GM21529 (cell line): ENCODE measurements at regions not wholly inside any gene's neighbourhood (a gene's known extent, or its start where the extent isn't known, plus 50 kb on each side); places are given as distances from the start of the nearest gene placed in this dataset.

ENCODE experiments used
- ATAC-seq: cut with Tn5 transposase; IDR thresholded peaks from one replicate; pipeline ENCODE4 v1.9.1; 2021; ENCODE audit not compliant: unreplicated experiment

DNA sequence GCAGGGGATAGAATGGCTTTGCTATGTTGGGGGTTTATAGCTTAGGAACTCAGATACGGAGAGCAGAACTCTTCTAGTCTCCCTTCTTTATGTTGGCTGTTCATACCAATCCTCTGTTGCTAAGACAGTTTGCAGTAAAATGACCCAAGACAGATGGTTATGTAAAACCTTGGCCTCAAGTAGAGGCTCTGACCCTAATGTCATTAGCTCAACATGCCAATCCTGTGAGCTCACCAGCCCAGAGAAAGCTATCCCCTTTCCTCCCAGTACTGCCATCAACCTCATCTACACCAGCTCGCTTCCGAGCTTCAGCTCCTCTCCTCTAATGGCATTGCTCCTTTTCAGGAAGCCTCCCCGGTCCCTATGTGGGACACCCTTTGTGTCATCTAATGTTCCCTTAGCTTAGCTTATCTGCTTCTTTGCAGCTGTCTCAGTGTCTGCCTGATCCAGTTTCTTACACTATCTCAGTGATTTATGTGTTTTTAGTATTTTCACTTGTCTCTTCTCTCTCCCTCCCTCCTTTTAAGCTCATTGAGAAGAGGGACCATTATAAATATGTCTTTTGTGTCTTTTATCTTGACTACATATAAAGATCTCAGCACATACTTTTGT lies 281.3 kb upstream of the CLINT1 start:
- no peak for ATAC-seq

DNA sequence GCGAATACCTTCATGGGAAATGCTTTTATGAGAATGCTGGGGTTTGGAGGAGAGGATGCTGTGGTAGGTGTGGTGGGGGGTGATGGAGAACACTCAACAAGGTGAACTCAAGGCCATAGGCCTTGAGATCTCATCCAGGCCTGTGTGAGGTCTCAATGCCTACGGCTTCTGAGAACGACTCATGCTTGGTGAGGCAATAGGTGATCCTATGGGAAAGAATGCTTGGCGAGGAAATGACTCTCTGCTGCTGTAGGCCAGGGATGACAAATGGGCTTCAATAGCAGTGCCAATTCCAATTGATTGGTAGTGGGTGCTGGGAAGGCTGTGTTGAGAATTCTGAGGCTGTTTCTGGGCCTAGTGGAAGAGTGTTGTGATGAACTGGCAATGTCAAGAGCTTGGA lies 280.2 kb upstream of the CLINT1 start:
- no peak for ATAC-seq

DNA sequence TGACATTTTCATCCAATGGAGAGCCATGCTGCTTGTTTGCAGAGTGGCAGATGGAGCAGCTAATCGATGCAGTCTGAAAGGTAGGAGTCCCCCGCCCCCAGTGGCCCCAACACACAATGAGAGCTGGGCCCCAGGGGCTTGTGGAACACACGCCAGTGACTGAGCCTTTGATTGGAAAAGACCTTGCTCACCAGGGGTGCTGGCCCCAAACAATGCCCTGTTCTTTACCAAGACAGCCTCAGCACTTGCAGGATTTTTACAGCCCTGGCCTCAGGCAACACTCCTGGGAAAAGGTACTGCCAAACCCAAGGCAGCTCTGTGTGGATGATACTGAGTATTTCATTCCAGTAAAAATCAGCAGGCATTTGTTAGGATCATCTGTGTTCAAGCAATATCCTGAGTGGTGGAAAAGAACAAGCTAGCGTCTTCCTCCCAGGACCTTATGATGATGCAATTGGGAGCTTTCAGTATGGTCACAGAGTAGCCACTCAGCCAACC lies 276.8 kb upstream of the CLINT1 start:
- no peak for ATAC-seq

DNA sequence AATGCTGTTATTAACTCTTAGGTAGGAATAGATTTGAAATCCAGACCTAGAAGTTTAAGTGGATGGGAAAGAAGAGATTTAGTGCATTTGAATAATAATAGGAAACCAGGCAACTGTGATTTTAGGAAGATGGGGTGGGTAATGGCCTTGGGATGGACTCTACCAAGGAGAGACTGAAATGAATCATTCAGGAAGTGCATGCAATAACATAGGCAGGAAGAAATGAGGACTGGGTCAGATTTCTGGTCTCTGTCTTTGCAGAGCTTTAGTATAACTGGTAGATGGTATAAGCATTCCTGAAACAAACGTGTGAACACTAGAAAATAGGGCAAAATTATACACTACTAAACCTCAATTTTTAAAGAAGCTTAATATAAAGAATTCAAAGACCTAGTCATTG lies 274.4 kb upstream of the CLINT1 start:
- ATAC-seq, result no peak

DNA sequence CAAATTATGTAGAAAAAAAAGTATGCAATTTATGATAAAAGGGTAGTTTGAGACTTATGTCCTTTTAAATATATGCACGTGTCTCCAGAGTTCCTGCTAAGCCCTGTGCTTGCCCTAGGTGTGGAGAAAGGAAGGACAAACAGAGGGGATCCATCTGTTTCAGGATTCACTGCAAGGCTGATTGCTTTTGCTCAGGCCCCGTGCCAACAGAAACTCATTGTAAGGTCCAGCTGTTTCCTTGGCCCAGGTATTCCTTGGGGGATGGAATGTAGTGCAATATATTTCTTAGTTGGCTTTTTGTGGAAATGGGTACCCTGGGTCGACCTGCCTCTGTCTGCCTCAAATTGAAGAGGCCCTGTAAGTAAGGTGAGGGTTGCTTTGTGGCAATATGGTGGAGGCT lies 268.6 kb upstream of the CLINT1 start:
- no peak for ATAC-seq

DNA sequence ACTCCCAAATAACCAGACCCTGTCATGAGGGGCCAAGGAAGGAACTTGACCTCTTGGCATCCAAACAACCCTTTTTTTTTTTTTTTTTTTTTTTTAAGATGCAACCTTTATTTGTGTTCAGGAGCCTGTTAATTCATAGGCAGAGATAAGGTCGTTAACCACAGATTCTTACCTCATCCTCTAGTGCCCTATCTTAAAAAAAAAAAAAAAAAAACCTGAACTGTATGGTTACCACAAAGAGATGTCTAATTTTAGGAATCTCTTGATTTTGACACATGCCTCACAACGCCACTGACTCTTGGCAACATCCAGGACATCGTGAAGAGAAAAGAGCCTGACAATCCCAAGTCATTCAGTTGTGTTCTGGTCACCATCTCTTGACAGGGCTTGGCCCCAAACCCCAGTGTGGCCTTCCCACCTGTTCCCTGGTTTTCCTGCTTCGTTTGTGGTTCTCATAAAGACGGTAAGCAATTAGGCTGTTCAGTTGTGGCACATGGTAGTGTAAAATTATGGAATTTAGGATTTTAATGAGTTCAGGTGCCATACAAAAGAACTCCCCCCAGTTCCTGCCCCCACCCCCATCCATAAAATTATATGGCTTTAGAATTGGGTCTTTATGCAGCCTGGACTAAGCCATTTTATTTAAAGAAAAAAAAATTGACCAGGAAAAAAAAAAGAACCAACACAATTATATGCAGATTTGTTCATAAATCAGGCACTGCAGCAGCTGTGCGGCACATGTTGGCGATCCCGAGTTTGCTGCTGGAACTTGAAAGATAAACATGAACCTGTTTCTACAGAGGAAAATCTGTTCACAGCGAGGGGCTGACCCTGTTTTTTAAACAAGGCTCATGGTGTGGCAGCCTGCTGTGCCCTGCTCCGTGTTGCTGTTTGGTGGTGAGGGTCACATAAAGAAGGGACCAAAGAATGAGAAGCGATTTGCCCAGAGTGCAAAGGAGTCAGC lies 267.8 kb upstream of the CLINT1 start:
- ATAC-seq, result no peak

DNA sequence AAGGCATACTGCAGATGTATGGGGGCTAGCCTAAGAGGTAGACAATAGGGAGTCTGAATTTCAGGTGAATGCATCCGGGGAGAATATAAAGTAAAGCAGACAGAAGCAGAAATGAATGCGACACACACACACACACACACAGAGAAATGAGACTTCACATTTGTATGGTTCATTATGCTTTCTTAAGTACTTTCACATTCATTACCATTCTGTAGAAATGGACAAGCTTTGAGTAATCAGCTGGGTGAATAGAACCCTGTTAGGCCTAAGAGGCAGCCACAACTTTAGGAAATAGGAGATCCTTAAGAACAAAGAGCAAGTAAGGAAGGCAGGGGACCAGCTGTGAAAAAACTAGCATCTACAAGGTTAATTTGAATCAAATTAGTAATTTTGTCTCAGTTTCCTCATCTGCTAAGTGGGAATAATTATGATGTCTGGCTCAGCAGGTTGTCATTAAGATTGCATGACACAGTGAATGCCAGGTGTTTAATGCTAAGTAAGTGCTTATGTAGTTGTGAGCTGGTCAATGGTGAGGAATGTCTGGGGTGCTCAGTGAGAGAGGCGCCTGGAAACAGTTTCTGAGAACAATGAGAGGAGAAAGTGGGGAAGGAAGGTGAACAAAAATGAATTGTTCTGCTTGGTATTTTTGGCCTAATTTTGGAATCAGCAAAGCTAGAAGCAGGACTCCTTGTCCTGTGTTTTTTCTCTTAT lies 265.8 kb upstream of the CLINT1 start:
- ATAC-seq, result no peak

DNA sequence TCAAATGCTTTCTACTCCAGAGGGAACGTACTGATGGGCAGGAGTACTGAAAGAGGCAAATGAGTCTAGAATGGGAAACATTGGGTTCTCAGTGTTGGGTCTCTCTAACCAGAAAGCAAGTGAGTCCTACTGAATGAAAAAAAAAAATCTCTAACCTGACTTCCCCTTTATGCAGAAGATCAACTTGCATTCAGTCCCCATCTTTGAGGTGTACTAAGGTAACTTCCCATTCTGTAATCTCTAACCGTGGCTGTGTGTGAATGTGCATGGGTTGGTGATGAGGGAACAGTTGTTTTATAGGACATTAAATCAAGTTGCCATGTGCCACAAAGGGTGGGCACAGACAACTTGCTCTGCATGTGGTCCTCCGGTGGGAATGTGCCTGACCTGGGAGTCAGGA lies 264.6 kb upstream of the CLINT1 start:
- no peak for ATAC-seq

DNA sequence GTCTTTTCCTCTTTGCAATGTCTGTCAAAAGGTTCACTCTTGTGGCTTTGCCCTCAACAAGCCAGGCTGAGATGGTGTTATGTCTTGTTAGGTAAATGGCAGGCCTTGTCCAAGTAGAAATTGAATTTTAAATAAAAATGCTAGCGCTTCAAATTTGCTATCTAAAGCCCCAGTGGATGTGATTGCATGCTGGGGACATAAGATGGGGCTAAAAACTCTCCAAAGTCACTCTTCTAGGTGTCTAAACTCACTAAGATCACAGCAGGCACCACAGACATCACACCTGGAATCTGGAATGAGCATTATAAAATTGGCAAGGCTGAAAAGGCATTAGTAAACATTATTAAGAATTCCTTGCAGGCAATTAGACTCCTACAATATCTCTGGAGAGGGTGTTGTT lies 262.7 kb upstream of the CLINT1 start:
- ATAC-seq, result no peak

DNA sequence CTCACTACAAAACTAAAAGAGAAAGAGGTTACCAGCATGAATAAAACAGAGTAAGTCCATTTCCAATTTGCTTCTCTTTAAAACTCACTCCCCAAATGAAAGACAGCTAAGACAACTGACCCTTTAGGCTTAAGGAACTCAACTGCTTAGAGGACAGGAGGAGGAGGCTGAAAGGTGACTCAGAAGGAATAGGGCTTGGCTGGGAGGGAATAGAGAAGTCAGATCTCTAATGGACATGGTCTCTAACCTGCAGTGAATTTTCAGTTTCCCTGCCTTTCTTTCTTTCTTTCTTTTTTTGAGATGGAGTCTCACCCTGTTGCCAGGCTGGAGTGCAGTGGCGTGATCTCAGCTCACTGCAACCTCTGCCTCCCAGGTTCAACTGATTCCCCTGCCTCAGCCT lies 261.8 kb upstream of the CLINT1 start:
- no peak for ATAC-seq

DNA sequence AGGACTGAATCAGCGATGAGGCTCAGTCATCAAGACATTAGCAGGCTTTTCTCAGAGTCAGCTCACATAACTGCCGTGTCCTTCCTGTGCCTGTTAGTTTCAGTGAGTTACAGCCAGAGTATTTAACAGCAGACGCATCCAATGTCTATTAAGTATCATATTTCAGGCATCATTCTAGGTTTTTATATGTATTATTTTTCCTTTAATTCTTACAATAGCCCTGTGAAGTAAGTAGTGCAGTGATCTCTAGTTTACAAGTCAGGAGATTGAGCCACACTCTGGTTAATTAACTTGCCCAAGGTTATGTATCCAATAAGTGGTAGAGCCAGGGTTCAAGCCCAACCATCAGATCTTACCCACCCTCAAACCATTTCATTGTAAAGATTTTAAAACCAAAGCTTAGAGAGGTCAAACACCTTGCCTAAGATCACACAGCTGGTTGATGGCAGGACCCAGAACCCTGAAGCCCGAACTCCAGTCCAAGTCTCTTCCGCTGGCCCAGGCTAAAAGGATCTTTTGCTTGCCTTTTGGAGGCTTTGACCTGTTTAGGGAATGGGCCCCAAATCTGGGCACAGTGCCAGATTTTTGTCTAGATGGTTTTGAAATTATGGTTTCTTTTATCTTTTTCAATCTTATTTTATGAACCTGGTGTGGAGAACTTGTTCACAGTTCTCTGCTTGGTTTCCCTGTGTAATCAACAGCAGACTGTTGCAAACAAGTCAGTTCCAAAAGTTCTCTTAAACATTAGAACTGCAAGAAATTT lies 261.2 kb upstream of the CLINT1 start:
- no peak for ATAC-seq

DNA sequence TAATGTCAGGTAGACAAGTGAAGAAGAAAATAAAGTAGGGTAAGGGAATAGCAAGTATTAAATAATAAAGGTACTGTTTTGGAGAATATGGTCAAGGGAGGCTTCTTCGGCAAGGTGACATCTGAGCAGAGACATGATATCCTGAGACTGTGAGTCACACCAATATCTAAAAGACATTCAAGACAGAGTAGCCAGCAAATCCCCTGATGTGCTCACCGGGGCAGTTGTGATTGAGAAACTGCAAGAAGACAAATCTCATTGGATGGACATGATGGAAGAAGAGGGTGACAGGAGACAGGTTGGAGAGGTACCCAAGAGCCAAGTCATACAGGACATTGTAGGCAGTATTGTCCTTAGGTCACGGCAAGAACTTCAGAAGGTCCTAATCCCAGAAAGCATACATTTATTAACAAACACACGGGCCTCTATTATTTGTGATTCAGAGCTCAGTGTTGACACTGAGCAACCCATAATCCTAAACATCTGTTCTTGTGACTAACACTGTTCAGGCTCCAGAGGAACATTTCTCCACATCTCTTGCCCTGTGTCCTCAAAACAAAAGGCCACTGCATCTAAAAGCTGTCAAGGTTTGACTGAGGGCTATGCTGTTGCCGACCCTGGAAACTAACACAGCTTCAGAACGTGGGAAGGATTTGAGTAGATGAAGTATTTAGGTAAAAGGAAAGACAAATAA lies 258.7 kb upstream of the CLINT1 start:
- ATAC-seq, result no peak

DNA sequence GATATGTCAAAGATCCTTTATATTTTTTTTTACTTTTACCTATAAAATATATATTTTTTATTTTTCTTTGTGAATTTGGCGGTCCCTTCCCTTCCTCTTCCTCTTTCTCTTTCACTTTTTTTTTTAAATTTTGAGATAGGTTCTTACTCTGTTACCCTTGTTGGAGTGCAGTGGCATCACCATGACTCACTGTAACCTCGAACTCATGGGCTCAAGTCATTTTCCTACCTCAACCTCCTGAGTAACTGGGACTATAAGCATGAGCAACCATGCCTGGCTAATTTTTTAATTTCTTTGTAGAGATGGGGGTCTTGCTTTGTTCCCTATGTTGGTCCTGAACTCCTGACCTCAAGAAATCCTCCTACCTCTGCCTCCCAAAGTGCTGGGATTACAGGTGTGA lies 258.0 kb upstream of the CLINT1 start:
- ATAC-seq, result no peak

DNA sequence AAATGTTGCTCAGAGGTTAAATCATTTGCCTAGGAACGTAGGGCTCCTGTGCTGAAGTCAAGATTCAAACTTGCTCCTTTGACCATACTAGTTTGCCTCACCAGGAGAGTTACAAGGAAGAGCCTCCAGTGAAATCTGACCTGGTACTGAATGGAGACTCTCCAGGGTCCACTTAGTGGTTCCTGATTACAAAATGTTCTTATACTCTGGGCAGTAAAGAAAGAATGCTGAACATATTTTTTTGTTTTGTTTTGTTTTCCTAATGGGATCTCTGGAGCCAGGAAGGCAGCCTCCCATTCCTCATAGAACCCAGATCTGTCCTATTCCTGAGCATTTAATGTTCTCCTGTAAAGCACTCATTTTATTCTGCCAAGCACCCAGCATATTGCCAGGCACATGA lies 256.5 kb upstream of the CLINT1 start:
- no peak for ATAC-seq

DNA sequence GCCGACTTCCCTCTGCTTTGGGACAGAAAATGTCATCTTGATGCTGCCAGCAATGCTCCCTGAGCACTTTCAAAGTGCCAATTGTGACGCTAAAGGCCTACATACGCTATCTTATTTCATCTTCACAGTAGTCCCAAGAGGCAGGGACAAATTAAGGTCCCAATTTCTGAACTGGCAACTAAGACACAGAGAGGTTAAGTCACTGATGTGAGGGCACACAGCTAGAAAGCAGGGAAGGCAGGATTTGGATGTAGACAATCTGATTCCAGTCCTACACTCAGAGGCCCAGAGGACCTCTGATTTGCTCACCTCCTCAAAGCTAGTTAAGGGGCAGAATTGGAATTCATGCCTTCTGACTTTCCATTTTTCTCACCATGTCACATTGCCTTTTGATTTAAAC lies 249.2 kb upstream of the CLINT1 start:
- no peak for ATAC-seq

DNA sequence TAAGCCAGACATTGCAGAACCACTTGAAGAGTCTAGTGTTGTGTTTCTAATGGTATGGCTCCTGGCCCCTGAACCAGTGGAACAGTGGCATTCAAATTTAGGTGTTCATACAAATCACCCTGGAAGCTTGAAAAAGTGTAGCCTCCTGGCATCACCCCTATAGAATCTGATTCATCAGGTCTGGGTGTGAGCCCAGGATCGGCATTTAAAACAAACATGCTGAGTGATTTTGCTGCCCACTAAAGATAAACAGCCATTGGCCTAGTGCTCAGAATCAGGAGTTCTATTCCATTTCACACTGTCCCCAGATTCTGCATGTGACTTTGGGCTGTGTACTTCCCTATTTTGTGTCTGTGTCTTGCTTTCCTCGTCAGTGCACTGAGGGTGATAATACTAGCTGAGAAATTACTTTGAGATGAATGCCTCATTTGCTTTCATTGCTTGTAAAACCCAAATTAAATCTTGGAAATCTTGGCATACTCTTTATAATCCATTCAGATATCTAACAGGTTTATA lies 241.5 kb upstream of the CLINT1 start:
- no peak for ATAC-seq

DNA sequence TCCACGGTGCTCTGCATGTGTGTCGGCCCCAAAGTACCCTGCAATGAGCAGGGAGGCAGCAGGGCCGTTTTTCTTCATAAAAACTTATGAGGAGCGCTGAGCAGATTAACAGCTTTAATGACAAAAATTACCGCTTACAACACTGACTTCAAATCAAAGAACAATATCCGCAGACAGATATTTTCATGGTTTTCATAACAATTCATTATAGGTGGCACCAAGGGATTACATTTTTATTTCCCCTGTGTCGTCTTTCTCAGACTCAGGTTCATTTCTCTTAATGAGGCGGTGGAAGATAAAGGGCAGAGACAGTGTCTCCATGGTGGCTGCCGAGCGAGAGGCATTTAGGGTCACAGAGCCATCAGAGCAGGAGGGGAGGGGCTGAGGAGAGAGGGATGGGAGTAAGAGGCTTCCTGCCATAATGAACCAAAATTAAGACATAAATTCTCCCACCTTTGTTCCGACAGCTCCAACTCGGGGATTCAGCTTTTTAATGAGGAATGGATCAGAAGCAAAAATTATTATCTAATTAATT lies 240.7 kb upstream of the CLINT1 start:
- no peak for ATAC-seq

DNA sequence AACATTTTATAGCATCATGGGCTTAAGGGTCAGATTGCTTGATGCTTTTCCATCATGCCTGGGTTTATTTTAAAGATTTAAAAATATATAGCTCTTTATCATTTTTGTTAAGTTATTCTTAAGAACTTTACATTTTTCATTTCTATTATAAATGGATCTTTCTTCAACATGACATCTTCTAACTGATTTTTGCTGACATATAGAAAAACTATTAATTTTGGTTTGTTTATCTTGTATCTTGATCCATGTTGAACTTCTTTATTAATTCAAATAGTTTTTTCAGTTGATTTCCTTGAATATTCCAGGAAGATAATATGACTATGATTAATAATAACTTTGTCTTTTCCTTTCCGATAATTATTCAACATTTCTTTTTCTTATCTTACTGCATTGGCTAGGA lies 237.9 kb upstream of the CLINT1 start:
- no peak for ATAC-seq

DNA sequence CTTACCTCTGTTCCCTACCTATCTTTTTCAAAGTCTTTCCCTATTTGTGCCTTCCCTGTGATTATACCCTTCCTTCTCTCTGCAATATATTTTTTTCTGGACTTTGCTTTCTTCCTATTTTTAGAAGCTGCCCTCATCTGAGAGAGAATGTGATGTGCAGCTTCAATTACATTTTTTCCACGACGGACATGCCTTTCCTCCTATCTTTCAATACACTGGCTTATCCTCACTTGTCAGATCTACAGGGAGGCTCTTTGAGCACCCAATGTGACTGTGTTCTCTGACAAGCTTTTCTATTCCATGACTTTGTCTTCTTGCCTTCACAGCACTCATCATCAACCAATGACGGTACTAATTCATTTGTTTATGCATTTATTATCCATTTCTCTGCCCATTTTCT lies 227.9 kb upstream of the CLINT1 start:
- no peak for ATAC-seq

DNA sequence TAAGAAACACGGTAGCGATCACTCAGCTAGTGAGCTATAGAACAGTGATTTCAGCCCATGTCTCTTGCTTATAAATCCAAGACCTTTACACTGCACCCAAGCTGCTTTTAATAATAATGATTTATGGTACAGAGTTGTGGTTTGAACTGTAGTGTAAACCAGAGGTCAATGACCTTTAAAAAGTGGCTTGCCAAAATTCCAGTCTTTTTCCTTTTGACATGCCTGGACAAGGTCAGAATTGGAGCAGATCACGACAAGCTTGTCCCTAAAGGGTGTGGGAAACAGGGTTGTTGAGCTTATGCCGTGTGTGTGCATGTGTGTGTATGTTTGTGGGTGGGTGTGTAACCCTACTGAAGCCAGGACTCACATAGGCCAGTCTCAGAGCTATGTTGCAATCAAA lies 225.3 kb upstream of the CLINT1 start:
- no peak for ATAC-seq
